Spleen (tissue), 7 donors: ENCODE measurements at regions not wholly inside any gene's neighbourhood (a gene's known extent, or its start where the extent isn't known, plus 50 kb on each side); places are given as distances from the start of the nearest gene placed in this dataset.

ENCODE experiments used
- POLR2AphosphoS5 ChIP-seq, 3 donors: sonication (generic); formaldehyde crosslinking; IDR thresholded peaks; one replicate each; pipeline ENCODE4 v1.5.1; 2017; ENCODE audit warnings: antibody characterized with exemption in 3 of 3
- TF ChIP-seq, protein P1 (sequence below), 11 experiments: fragments of 200-600 bp in 7 of 11; fragments of 450-650 bp in 4 of 11; sonication (generic) in 4 of 11; IDR thresholded peaks in 8 of 11; conservative IDR thresholded peaks in 3 of 11; 1 replicate in 7 of 11; 2 replicates in 4 of 11; pipeline versions ENCODE4 v1.4.0 to v1.8.0; 2016 to 2021; ENCODE audit warnings: antibody characterized with exemption in 11 of 11, inconsistent platforms in 4 of 11, mild to moderate bottlenecking in 1 of 11
- donor health status: DM: no; HTN: no; CAD: no; lungs with moderate emphysema.
- donor health status: DM: no; HTN: no; CAD: no.
- donor health status: DM: no; HTN: no; CAD: no.

DNA sequence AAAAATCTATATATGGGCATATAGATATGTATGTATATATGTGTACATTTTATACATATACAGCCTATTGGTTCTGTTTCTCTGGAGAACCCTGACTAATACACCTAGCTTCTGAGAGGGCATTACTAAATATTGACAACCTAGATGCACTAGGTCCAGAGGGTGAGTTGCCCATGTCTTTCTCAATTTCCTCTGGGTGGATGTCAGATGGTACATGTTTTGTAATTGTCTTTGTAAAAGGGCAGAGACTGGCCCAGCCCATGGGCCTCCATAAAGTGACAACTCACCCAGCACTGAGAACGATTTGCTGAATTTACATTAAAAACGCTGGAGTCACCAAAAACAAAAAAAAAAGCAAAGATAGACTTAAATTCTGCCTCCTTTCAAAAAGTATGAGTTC, 198.5 kb upstream of the FAM241A start:
- TF ChIP-seq, protein P1, sequence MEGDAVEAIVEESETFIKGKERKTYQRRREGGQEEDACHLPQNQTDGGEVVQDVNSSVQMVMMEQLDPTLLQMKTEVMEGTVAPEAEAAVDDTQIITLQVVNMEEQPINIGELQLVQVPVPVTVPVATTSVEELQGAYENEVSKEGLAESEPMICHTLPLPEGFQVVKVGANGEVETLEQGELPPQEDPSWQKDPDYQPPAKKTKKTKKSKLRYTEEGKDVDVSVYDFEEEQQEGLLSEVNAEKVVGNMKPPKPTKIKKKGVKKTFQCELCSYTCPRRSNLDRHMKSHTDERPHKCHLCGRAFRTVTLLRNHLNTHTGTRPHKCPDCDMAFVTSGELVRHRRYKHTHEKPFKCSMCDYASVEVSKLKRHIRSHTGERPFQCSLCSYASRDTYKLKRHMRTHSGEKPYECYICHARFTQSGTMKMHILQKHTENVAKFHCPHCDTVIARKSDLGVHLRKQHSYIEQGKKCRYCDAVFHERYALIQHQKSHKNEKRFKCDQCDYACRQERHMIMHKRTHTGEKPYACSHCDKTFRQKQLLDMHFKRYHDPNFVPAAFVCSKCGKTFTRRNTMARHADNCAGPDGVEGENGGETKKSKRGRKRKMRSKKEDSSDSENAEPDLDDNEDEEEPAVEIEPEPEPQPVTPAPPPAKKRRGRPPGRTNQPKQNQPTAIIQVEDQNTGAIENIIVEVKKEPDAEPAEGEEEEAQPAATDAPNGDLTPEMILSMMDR (IDR thresholded peaks at IDR 0.05 in 8 of 11, conservative IDR thresholded peaks at IDR 0.05 in 3 of 11), result no peak
- TF ChIP-seq POLR2AphosphoS5 (IDR thresholded peaks at IDR 0.05), result no peak
